CD4-positive, CD25-positive, alpha-beta regulatory T cell (primary cell): ENCODE measurements at regions not wholly inside any gene's neighbourhood (a gene's known extent, or its start where the extent isn't known, plus 50 kb on each side); places are given as distances from the start of the nearest gene placed in this dataset.
"Not testable (repeated sequence)": the region's sequence is repeated elsewhere in the genome, so short reads cannot be mapped to it uniquely, and the experiment has no call there.

Source experiments
- ATAC-seq, 2 donors: fragments of 150-1000 bp; cut with Tn5 transposase; one replicate each; pipeline ENCODE4 v1.10.0; 2021; ENCODE audit warnings: low read depth in 2 of 2, moderate number of reproducible peaks in 2 of 2, moderate library complexity in 1 of 2
- DNase-seq, 3 donors: peaks; one replicate each; pipeline versions ENCODE4 v3.0.0 to v3.0.0-alpha.2; 2012 to 2022; ENCODE audit warnings: mixed read lengths in 1 of 3
- H3K27ac ChIP-seq: one replicate; pipeline ENCODE4 v1.7.0; 2013; ENCODE audit warnings: mild to moderate bottlenecking, low read length; ENCODE audit not compliant: insufficient read depth, poor library complexity, severe bottlenecking
- H3K27me3 ChIP-seq: one replicate; pipeline ENCODE4 v1.7.0; 2013; ENCODE audit warnings: low read length; ENCODE audit not compliant: control insufficient read depth, insufficient read depth
- H3K36me3 ChIP-seq: one replicate; pipeline ENCODE4 v1.7.0; 2013; ENCODE audit warnings: mild to moderate bottlenecking, low read length, moderate library complexity; ENCODE audit not compliant: control insufficient read depth, insufficient read depth
- H3K4me1 ChIP-seq: 2 replicates; pipeline ENCODE4 v1.7.0; 2013; ENCODE audit warnings: mild to moderate bottlenecking, low read length; ENCODE audit not compliant: insufficient read depth, control insufficient read depth, poor library complexity, severe bottlenecking
- H3K4me3 ChIP-seq: one replicate; pipeline ENCODE4 v1.7.0; 2013; ENCODE audit warnings: low read depth, mild to moderate bottlenecking, low read length, moderate library complexity
- H3K9me3 ChIP-seq, 2 experiments: 1 replicate in 1 of 2; 2 replicates in 1 of 2; pipeline ENCODE4 v1.7.0; 2013; ENCODE audit warnings: low read length in 2 of 2, mild to moderate bottlenecking in 1 of 2, moderate library complexity in 1 of 2; ENCODE audit not compliant: control insufficient read depth in 2 of 2
- H3K27ac Mint-ChIP-seq, 3 donors: one replicate each; pipeline ENCODE4 v1.8.0; 2020 to 2022; ENCODE audit warnings: mild to moderate bottlenecking in 3 of 3, mixed read lengths in 3 of 3, moderate library complexity in 2 of 3
- H3K27me3 Mint-ChIP-seq: one replicate; pipeline ENCODE4 v1.8.0; 2022; ENCODE audit warnings: mild to moderate bottlenecking, mixed read lengths
- H3K36me3 Mint-ChIP-seq: one replicate; pipeline ENCODE4 v1.8.0; 2020; ENCODE audit warnings: mixed read lengths
- H3K4me1 Mint-ChIP-seq, 4 donors: one replicate each; pipeline ENCODE4 v1.8.0; 2020 to 2022; ENCODE audit warnings: mixed read lengths in 4 of 4, mild to moderate bottlenecking in 1 of 4
- H3K4me3 Mint-ChIP-seq, 4 donors: one replicate each; pipeline ENCODE4 v1.8.0; 2020 to 2022; ENCODE audit warnings: mild to moderate bottlenecking in 4 of 4, mixed read lengths in 4 of 4, moderate library complexity in 3 of 4
- H3K9me3 Mint-ChIP-seq, 7 donors: one replicate each; pipeline ENCODE4 v1.8.0; 2020 to 2022; ENCODE audit warnings: mixed read lengths in 7 of 7, mild to moderate bottlenecking in 3 of 7, moderate library complexity in 2 of 7

- no peak overlapping the region for H3K4me3 Mint-ChIP-seq
- no peak overlapping the region for H3K27ac Mint-ChIP-seq
- H3K4me1 Mint-ChIP-seq = no peaks in the 10 kb centered on the region
- H3K4me1 ChIP-seq = no peaks in the 10 kb centered on the region
- H3K36me3 Mint-ChIP-seq = peaks cover 9% of the 10 kb centered on the region
- H3K27me3 ChIP-seq = peaks cover 13% of the 10 kb centered on the region
- peaks cover 10 to 12% of the 10 kb centered on the region in 2 experiments for H3K9me3 ChIP-seq
- DNase-seq (no peak), ATAC-seq (no peak)
- H3K27ac ChIP-seq = no peak overlapping the region
- H3K4me3 ChIP-seq = no peak overlapping the region
- H3K9me3 Mint-ChIP-seq = peaks cover 0 to 20% (median 5%) of the 10 kb centered on the region in 7 donors
- H3K36me3 ChIP-seq = no peaks in the 10 kb centered on the region
- H3K27me3 Mint-ChIP-seq = peaks cover 24% of the 10 kb centered on the region
These were observed 72.5 kb upstream of the KIAA0040 start for GRCh38 chr1:175265091-175265490.

- Histone ChIP-seq H3K9me3 (peaks cover 10 to 12% of the 10 kb centered on the region in 2 experiments), H3K27me3 (peaks cover 8% of the 10 kb centered on the region), H3K4me1 (no peaks in the 10 kb centered on the region), H3K27ac (no peak overlapping the region), H3K4me3 (no peak overlapping the region), H3K36me3 (no peaks in the 10 kb centered on the region)
- Mint-ChIP-seq H3K36me3 (peaks cover 9% of the 10 kb centered on the region), H3K9me3 (peaks cover 3 to 20% (median 5%) of the 10 kb centered on the region in 7 donors), H3K4me1 (no peaks in the 10 kb centered on the region), H3K27me3 (peaks cover 32% of the 10 kb centered on the region), H3K27ac (peak overlapping the region in 1 of 3 donors; percentile 2), H3K4me3 (no peak overlapping the region)
- DNase-seq (no peak), ATAC-seq (no peak)
These were observed 70.0 kb upstream of the KIAA0040 start for GRCh38 chr1:175262621-175263020.

DNA sequence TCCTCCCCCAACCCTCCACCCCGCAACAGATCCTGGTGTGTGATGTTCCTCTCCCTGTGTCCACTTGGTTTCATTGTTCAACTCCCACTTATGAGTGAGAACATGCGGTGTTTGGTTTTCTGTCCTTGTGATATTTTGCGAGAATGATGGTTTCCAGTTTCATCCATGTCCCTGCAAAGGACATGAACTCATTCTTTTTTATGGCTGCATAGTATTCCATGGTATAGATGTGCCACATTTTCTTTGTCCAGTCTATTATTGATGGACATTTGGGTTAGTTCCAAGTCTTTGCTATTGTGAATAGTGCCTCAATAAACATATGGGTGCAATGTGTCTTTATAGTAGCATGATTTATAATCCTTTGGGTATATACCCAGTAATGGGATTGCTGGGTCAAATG is 63.7 kb upstream of the KIAA0040 start:
- H3K36me3 Mint-ChIP-seq, H3K27ac Mint-ChIP-seq, H3K4me1 Mint-ChIP-seq, H3K4me3 Mint-ChIP-seq, H3K27me3 ChIP-seq, DNase-seq, H3K27ac ChIP-seq, H3K36me3 ChIP-seq, H3K4me3 ChIP-seq, H3K9me3 ChIP-seq, H3K9me3 Mint-ChIP-seq, H3K4me1 ChIP-seq, ATAC-seq: not testable (repeated sequence)
- H3K27me3 Mint-ChIP-seq = peaks cover 20% of the 10 kb centered on the region

DNA sequence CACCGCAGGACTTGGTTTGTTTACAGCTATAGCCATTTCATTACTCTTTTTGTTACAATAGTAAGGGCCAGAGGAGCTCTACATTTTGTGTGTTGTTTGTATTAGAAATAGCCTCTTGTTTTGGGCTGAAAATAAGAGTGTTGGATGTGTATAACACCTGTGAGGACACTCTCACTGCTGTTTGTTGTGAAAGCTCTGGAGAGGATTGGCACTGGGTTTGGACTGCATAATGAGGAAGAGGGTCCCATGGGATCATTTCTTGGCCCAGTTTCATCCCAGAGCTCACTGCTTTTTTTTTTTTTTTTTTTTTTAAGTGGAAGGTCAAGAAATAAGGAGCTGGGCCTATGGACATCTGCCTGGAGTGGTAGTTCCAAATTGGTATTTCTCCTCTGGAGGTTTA is 61.6 kb upstream of the KIAA0040 start:
- H3K27ac Mint-ChIP-seq = no peak overlapping the region
- peaks cover 0 to 3% (median 0%) of the 10 kb centered on the region in 4 donors for H3K4me1 Mint-ChIP-seq
- H3K36me3 Mint-ChIP-seq = no peaks in the 10 kb centered on the region
- Histone ChIP-seq H3K4me3 (no peak overlapping the region), H3K36me3 (no peaks in the 10 kb centered on the region), H3K4me1 (no peaks in the 10 kb centered on the region), H3K27ac (no peak overlapping the region), H3K27me3 (no peaks in the 10 kb centered on the region), H3K9me3 (no peaks in the 10 kb centered on the region)
- no peak overlapping the region for H3K4me3 Mint-ChIP-seq
- ATAC-seq (no peak), DNase-seq (no peak)
- H3K27me3 Mint-ChIP-seq = peaks cover 22% of the 10 kb centered on the region
- peaks cover 0 to 7% (median 2%) of the 10 kb centered on the region in 7 donors for H3K9me3 Mint-ChIP-seq

- no peak for DNase-seq
- Mint-ChIP-seq H3K4me3 (no peak overlapping the region), H3K4me1 (peaks cover 0 to 6% (median 0%) of the 10 kb centered on the region in 4 donors), H3K27me3 (peaks cover 14% of the 10 kb centered on the region), H3K27ac (no peak overlapping the region), H3K9me3 (peaks cover 0 to 7% (median 2%) of the 10 kb centered on the region in 7 donors), H3K36me3 (no peaks in the 10 kb centered on the region)
- no peak for ATAC-seq
- Histone ChIP-seq H3K27me3 (no peaks in the 10 kb centered on the region), H3K4me1 (no peaks in the 10 kb centered on the region), H3K4me3 (no peak overlapping the region), H3K27ac (no peak overlapping the region), H3K36me3 (no peaks in the 10 kb centered on the region), H3K9me3 (no peaks in the 10 kb centered on the region)
These were observed 60.0 kb upstream of the KIAA0040 start for GRCh38 chr1:175252561-175252960.

DNA sequence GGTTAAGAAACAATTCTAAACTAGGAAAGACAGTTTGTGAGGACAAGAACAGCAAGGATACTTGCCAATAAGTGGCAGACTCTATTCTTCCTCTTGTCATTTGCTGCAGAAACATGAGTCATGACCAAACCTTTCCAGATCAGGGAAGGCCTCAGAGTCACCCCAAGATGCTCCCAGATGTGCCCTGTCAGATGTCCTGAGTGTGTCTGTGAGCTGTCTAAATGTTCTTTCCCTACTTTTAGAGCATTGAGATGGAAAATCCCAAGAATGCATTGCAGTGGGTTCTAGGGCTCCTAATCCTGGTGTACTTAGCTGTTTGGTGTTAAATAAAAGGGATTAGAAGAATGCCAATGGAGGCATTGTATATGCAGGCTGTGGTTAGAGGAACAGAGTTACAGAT is 57.5 kb upstream of the KIAA0040 start:
- Mint-ChIP-seq H3K9me3 (peaks cover 0 to 7% (median 3%) of the 10 kb centered on the region in 7 donors), H3K36me3 (no peaks in the 10 kb centered on the region), H3K4me3 (no peak overlapping the region), H3K4me1 (peaks cover 0 to 6% (median 0%) of the 10 kb centered on the region in 4 donors), H3K27ac (no peak overlapping the region), H3K27me3 (peaks cover 14% of the 10 kb centered on the region)
- ATAC-seq = no peak
- Histone ChIP-seq H3K27me3 (no peaks in the 10 kb centered on the region), H3K36me3 (no peaks in the 10 kb centered on the region), H3K4me3 (no peak overlapping the region), H3K9me3 (no peaks in the 10 kb centered on the region), H3K4me1 (no peaks in the 10 kb centered on the region), H3K27ac (no peak overlapping the region)
- DNase-seq = no peak

- H3K4me1 ChIP-seq, H3K4me1 Mint-ChIP-seq, H3K27me3 Mint-ChIP-seq, ATAC-seq, H3K27ac ChIP-seq, H3K4me3 Mint-ChIP-seq, H3K36me3 ChIP-seq, H3K4me3 ChIP-seq, H3K27me3 ChIP-seq: not testable (repeated sequence)
- H3K9me3 ChIP-seq = peaks cover 6 to 12% of the 10 kb centered on the region in 2 experiments
- peaks cover 0 to 19% (median 9%) of the 10 kb centered on the region in 7 donors for H3K9me3 Mint-ChIP-seq
- H3K27ac Mint-ChIP-seq = peak overlapping the region in 1 of 3 donors; percentile 2
- DNase-seq = peak in 1 of 3 donors; percentile 16
- peaks cover 12% of the 10 kb centered on the region for H3K36me3 Mint-ChIP-seq
These were observed 55.5 kb upstream of the KIAA0040 start for GRCh38 chr1:175248036-175248435.

- H3K4me1 Mint-ChIP-seq, H3K27ac Mint-ChIP-seq, H3K4me3 ChIP-seq, H3K4me1 ChIP-seq, H3K36me3 ChIP-seq, H3K27me3 ChIP-seq, H3K27ac ChIP-seq, ATAC-seq, DNase-seq, H3K4me3 Mint-ChIP-seq: not testable (repeated sequence)
- H3K9me3 ChIP-seq = peaks cover 6 to 12% of the 10 kb centered on the region in 2 experiments
- peaks cover 10% of the 10 kb centered on the region for H3K27me3 Mint-ChIP-seq
- H3K36me3 Mint-ChIP-seq = peaks cover 12% of the 10 kb centered on the region
- peaks cover 0 to 21% (median 9%) of the 10 kb centered on the region in 7 donors for H3K9me3 Mint-ChIP-seq
These were observed 54.5 kb upstream of the KIAA0040 start for GRCh38 chr1:175247056-175247455.
